ENCODE measurements at regions not wholly inside any gene's neighbourhood (a gene's known extent, or its start where the extent isn't known, plus 50 kb on each side); places are given as distances from the start of the nearest gene placed in this dataset.

DNA sequence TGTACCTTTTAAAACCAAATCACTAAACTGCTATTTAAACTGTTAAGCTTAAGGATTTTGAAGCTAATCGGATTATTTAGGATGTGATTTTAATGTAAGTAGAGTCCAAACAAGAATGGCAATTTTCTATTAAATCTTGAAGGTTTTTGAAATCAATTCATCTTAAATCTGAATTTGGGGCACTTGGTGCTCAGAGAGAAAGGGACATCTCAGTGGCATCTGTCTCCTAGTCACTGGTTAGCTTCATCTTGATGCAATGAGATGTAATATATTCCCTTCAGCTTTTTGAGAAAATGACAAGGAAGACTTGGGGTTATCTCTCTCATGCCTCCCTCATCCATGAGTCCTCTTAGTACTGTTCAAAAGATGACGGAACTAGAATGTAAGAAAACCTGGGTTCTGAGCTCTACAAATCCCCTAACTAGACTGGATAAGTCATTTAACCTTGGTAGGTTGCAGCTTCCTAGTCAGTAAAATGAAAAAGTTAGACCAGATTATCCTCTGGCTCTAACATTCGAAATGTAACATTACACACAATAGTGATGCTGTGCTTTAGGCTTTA, 198.5 kb upstream of the NEBL start:
- TF ChIP-seq, protein P1, sequence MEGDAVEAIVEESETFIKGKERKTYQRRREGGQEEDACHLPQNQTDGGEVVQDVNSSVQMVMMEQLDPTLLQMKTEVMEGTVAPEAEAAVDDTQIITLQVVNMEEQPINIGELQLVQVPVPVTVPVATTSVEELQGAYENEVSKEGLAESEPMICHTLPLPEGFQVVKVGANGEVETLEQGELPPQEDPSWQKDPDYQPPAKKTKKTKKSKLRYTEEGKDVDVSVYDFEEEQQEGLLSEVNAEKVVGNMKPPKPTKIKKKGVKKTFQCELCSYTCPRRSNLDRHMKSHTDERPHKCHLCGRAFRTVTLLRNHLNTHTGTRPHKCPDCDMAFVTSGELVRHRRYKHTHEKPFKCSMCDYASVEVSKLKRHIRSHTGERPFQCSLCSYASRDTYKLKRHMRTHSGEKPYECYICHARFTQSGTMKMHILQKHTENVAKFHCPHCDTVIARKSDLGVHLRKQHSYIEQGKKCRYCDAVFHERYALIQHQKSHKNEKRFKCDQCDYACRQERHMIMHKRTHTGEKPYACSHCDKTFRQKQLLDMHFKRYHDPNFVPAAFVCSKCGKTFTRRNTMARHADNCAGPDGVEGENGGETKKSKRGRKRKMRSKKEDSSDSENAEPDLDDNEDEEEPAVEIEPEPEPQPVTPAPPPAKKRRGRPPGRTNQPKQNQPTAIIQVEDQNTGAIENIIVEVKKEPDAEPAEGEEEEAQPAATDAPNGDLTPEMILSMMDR (IDR thresholded peaks at IDR 0.05), result no peak

DNA sequence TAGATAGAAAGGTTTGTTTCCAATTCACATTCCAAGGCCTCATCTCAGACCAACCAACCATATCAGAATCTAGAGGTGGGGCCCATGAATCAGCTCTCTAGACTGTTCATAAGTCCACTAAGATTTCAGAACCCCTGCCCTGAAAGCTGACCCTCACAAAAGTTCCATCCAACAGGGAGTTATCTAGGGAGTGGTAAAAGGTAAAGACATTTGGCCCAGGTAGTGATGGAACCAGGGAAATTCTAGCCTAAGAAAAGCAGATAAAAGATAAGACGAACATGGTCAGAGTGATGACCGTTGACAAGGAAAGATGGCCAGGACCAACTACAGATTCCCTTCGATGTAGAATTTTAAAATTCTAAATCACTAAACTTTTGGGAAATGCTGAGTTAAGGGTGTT, 198.0 kb upstream of the NEBL start:
- TF ChIP-seq, protein P1 (IDR thresholded peaks at IDR 0.05), result no peak

DNA sequence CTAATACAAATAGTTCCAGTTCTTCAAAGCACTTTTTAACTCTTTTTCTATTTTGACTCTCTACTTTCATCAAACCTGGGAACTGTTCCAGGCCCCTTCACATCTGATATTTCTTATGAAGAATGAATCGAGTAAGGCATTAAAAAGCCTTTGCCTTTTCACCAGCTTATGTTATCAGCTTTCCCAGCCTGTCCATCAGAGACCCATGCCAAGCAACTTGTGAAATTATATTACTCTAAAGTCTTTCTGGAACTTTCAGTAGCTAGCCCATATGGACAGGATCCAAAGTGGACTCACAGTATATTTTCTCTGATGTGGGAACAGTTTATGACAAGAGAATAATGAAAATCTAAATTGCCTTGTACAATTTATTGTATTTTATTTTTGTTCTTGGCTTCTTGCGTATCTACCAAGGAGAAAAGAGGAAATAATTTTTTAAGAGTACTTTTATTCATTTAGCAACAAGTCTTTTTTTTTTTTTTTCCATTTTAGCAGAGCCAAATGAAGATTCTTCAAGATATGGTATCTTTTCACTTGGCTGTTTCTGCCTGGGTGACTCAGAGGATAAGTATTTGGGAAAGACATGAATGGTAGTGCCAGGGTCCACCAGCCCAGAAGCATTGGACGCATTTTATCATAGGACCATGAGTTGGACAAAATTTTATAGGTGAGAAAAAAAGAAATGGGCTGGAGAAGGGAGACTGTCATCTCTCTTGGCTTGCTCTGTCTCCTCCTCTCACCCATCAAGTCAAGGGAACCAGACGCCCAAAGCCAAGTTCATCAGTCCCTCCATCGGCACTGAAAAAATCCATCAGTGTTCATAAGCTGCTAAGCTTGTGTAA, 195.8 kb upstream of the NEBL start:
- TF ChIP-seq, protein P1 (IDR thresholded peaks at IDR 0.05), result no peak

DNA sequence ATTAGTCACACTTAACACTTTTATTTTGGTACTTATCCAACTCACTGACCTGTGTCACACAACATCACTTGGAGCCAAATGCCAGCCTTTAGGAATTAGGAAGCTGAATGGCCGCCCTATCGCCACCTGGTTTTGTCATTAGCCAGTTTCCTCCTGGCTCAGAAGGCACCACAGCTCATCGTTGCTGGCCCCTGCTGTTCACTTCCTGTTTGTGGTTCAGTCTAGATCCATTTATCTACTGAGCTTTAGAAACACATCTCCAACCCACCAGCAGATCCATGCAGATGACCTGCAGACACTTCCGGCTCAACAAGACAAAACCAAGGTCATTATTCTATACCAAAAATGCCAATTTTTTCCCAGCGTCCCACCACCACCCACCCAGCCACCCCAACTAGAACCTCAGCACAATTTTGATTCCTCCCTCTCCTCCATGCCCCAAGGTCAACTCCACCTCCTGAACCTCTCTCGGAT, 193.5 kb upstream of the NEBL start:
- TF ChIP-seq, protein P1 (IDR thresholded peaks at IDR 0.05), result no peak

DNA sequence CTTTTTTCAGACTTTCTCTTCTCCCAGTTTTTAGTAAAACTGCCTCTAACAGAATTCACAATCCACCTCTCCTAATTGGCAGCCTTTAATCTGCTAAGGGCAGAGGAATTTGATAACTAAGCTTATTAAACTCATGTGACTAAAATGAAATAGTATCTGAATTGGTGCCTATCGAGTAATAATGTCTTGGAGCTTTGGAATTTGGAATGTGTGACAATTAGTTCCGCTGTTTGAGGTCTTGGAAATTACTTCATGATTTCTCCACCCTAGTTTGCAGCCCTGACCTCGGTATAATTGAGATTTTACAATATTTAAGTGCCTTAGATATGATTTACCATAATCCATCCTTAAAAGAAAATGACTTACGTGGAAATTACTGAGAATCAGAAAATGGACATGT, 190.4 kb upstream of the NEBL start:
- TF ChIP-seq, protein P1 (IDR thresholded peaks at IDR 0.05), result no peak

DNA sequence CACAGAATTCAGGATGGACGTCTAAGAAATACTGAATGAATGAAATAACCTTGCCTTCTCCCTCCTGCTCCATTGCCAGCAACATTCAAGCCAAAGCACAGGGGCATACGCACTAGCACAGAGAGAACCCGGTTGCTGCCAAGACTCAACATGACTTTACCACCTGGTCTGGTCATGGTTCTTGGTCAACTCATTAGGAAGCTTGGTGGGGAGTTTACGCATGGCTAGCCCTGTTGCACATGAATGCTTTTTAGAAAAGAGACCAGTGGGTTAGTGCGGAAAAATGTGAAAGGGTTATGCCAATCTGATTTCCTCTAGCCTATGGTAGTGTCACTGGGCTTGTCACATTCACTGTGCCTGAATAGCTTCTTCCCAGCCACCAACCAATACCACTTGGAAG, 187.6 kb upstream of the NEBL start:
- TF ChIP-seq, protein P1 (IDR thresholded peaks at IDR 0.05), result no peak

DNA sequence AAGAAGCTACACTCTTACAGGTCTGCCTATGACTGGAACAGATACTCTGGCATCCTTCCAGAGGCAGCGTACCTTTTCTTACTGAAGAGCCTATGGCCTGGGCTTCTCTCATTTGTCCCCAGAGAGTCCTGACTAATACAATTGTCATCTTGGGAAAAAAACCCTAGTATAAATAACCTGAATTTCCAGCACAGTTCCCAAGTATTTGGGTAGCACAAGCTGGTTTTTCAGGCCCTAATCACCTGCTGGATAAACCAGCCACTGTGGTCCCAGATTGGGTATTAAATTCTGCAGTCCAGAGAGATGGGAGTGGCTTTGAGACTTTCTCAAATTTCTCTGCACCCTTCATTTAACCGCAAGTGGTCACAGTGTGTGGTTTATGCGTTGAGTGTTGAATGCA, 186.8 kb upstream of the NEBL start:
- TF ChIP-seq, protein P1 (IDR thresholded peaks at IDR 0.05), result no peak

Measured in LNCAP (cell line).